ENCODE measurements at regions not wholly inside any gene's neighbourhood (a gene's known extent, or its start where the extent isn't known, plus 50 kb on each side); places are given as distances from the start of the nearest gene placed in this dataset.

- no peak for DNase-seq
These were observed 55.0 kb downstream of the RPL37A start for GRCh38 chr2:216553482-216554240.

GRCh38 chr2:216554286-216554685 is 55.6 kb downstream of the RPL37A start:
- DNase-seq = no peak

GRCh38 chr2:216554755-216555154 is 56.1 kb downstream of the RPL37A start:
- peak; percentile 13 to 27 for DNase-seq

- DNase-seq = peak; percentile 31 to 58
These were observed 56.6 kb downstream of the RPL37A start for GRCh38 chr2:216555274-216555673.

GRCh38 chr2:216556202-216556601 is 57.6 kb downstream of the RPL37A start:
- no peak for DNase-seq

- no peak for DNase-seq
These were observed 58.8 kb downstream of the RPL37A start for GRCh38 chr2:216557413-216557812.

GRCh38 chr2:216557820-216558219 is 59.2 kb downstream of the RPL37A start:
- DNase-seq = no peak

GRCh38 chr2:216559625-216560156 is 61.0 kb downstream of the RPL37A start:
- DNase-seq = no peak

- DNase-seq = no peak
These were observed 62.2 kb downstream of the RPL37A start for GRCh38 chr2:216560838-216561270.

GRCh38 chr2:216562696-216563435 is 64.2 kb downstream of the RPL37A start:
- DNase-seq = no peak

GRCh38 chr2:216563646-216564045 is 65.0 kb downstream of the RPL37A start:
- DNase-seq = no peak

GRCh38 chr2:216564611-216565010 is 66.0 kb downstream of the RPL37A start:
- no peak for DNase-seq

- no peak for DNase-seq
These were observed 67.3 kb upstream of the IGFBP2 start for GRCh38 chr2:216565956-216566355.

GRCh38 chr2:216568576-216568975 is 64.6 kb upstream of the IGFBP2 start:
- DNase-seq = no peak

- no peak for DNase-seq
These were observed 63.5 kb upstream of the IGFBP2 start for GRCh38 chr2:216569765-216570164.

- DNase-seq = no peak
These were observed 62.9 kb upstream of the IGFBP2 start for GRCh38 chr2:216570357-216570756.

- DNase-seq = peak in 1 of 2 experiments; percentile 28
These were observed 61.9 kb upstream of the IGFBP2 start for GRCh38 chr2:216571178-216571908.

GRCh38 chr2:216571909-216572513 is 61.2 kb upstream of the IGFBP2 start:
- DNase-seq = no peak

- DNase-seq = no peak
These were observed 60.3 kb upstream of the IGFBP2 start for GRCh38 chr2:216572582-216573578.

GRCh38 chr2:216574046-216574445 is 59.2 kb upstream of the IGFBP2 start:
- DNase-seq = no peak

- DNase-seq = no peak
These were observed 58.6 kb upstream of the IGFBP2 start for GRCh38 chr2:216574586-216574985.

GRCh38 chr2:216575465-216575864 is 57.8 kb upstream of the IGFBP2 start:
- no peak for DNase-seq
